ENCODE measurements at regions not wholly inside any gene's neighbourhood (a gene's known extent, or its start where the extent isn't known, plus 50 kb on each side); places are given as distances from the start of the nearest gene placed in this dataset.

DNA sequence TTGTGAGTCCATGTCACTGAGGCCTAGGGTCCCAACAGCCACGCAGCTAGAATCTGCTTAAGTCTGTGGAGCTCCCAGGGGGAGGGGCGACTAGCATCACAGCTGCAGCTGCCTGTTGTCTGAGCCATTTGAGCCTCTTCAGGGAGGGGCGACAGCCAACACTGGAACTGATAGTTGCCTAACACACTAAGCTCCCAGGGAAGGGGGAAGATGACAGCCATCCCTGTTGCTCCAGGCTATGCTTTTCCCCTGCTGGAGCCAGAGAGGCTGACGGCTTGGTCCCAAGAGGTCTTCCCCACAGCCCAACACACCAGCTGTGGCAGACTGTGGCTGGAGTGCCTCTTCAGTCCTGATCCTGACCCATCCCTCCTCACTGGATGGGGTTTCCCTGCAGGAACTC is 817.5 kb downstream of the NXPH1 start:
- Histone ChIP-seq H3K27ac (no peak overlapping the region), H3K4me3 (no peak overlapping the region), H3K36me3 (ENCODE audit: low read depth, missing control alignments) (no peaks in the 10 kb centered on the region), H3K27me3 (no peaks in the 10 kb centered on the region), H3K4me1 (no peaks in the 10 kb centered on the region), H3K9me3 (no peaks in the 10 kb centered on the region)
- WGBS, 2 donors, result 72 to 75% methylated on average over 4 of the region's 4 CpGs
- no peak for TF ChIP-seq POLR2A (IDR thresholded peaks at IDR 0.05)
- TF ChIP-seq, protein P1, sequence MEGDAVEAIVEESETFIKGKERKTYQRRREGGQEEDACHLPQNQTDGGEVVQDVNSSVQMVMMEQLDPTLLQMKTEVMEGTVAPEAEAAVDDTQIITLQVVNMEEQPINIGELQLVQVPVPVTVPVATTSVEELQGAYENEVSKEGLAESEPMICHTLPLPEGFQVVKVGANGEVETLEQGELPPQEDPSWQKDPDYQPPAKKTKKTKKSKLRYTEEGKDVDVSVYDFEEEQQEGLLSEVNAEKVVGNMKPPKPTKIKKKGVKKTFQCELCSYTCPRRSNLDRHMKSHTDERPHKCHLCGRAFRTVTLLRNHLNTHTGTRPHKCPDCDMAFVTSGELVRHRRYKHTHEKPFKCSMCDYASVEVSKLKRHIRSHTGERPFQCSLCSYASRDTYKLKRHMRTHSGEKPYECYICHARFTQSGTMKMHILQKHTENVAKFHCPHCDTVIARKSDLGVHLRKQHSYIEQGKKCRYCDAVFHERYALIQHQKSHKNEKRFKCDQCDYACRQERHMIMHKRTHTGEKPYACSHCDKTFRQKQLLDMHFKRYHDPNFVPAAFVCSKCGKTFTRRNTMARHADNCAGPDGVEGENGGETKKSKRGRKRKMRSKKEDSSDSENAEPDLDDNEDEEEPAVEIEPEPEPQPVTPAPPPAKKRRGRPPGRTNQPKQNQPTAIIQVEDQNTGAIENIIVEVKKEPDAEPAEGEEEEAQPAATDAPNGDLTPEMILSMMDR (IDR thresholded peaks at IDR 0.05), result no peak
- intact Hi-C loops (cut with DNase I; ENCODE audit: low total_unique reads), result no loop called here
- DNase-seq, result no peak

DNA sequence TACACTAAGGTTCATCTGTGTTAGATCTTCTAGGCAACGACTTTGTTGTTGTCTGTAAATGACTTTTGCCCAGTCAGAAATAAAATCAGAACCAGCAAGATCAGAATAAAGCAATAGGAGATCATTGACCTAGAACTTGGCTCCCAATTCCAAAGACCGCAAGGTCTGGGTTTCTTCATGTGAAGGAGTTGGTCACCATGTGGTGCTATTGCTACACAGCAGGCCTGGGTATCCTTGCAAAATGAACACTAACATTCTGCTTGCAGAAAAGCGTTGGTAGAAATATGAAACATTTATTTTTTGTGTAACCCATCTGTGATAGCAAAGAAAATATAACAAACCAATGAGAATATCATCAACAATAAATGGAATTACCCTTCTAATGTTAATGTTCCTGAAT is 831.0 kb downstream of the NXPH1 start:
- no peaks in the 10 kb centered on the region for H3K4me1 ChIP-seq
- H3K4me3 ChIP-seq, result no peak overlapping the region
- H3K27me3 ChIP-seq, result no peaks in the 10 kb centered on the region
- TF ChIP-seq, protein P1 (IDR thresholded peaks at IDR 0.05), result no peak
- no peak for TF ChIP-seq POLR2A (IDR thresholded peaks at IDR 0.05)
- H3K36me3 ChIP-seq (ENCODE audit: low read depth, missing control alignments), result no peaks in the 10 kb centered on the region
- 75 to 79% methylated on average over 3 of the region's 3 CpGs for WGBS, 2 donors
- no peaks in the 10 kb centered on the region for H3K9me3 ChIP-seq
- intact Hi-C loops (cut with DNase I; ENCODE audit: low total_unique reads), result no loop called here
- no peak for DNase-seq
- H3K27ac ChIP-seq, result no peak overlapping the region

DNA sequence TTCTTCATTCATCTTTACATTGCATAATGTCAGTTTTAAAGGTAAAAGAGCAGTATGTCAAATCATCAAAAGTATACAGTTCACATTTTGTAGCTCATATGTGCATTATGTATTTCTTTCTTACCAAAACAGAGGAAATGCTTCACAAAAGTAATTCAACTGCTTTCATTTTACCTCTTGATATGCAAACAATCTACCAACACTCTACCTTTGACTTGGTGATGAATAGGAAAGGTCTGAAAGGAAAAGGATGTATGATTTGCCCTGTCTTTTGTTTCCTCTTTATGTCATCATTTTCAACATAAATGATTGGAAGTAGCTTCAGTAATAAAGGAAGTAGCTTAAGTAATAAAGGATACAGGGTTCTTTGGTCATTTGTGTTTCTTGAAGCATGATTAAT is 846.7 kb downstream of the NXPH1 start:
- Histone ChIP-seq H3K4me3 (no peak overlapping the region), H3K4me1 (no peaks in the 10 kb centered on the region), H3K36me3 (ENCODE audit: low read depth, missing control alignments) (no peaks in the 10 kb centered on the region), H3K27me3 (no peaks in the 10 kb centered on the region), H3K27ac (no peak overlapping the region), H3K9me3 (no peaks in the 10 kb centered on the region)
- intact Hi-C loops (cut with DNase I; ENCODE audit: low total_unique reads), result no loop called here
- TF ChIP-seq, protein P1 (IDR thresholded peaks at IDR 0.05), result no peak
- TF ChIP-seq POLR2A (IDR thresholded peaks at IDR 0.05), result no peak
- DNase-seq, result no peak

DNA sequence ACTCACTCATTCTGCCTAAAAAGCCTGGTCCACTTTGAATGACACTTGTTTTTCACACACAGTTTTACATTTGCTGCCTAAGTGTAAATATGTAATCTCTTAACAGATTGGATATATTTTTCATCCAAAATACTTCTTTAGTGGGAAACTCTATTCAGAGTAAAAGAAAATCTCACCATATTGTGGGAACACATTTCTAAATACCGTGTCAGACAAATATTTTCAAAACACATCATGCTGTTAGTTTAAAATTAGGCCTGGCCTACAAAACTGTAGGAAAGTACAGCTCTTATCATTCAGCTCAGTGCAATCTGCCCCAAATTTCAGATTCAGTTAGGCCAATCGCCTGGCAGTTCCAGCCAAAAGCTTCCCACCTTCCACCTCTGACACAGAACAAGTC is 849.8 kb downstream of the NXPH1 start:
- 58 to 92% methylated on average over 2 of the region's 2 CpGs for whole genome bisulfite sequencing, 2 donors
- no peak overlapping the region for H3K27ac ChIP-seq
- TF ChIP-seq, protein P1 (IDR thresholded peaks at IDR 0.05), result no peak
- no peak for TF ChIP-seq POLR2A (IDR thresholded peaks at IDR 0.05)
- H3K4me3 ChIP-seq, result no peak overlapping the region
- H3K27me3 ChIP-seq, result no peaks in the 10 kb centered on the region
- H3K9me3 ChIP-seq, result no peaks in the 10 kb centered on the region
- H3K4me1 ChIP-seq, result no peaks in the 10 kb centered on the region
- H3K36me3 ChIP-seq (ENCODE audit: low read depth, missing control alignments), result no peaks in the 10 kb centered on the region
- DNase-seq, result no peak
- intact Hi-C loops (cut with DNase I; ENCODE audit: low total_unique reads), result no loop called here

DNA sequence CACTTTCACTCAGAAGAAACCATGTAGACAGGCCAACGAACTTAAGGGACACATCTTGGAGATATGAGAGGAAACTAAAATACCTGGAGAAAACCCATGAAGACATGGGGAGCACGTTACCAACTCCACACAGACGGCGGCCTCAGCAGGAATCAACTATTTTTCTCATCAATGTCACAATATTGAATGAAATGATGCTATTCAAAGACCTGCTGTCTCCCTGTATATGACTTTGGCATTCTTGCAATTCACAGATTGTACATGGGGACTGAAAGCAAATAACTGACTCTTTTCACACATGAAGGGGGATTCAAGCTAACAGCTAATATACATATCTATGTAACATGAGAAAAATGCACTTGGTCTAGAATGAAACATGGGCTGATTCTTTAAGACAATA is 869.0 kb downstream of the NXPH1 start:
- 78 to 89% methylated on average over 4 of the region's 4 CpGs for WGBS, 2 donors
- no peaks in the 10 kb centered on the region for H3K4me1 ChIP-seq
- H3K9me3 ChIP-seq, result no peaks in the 10 kb centered on the region
- TF ChIP-seq, protein P1 (IDR thresholded peaks at IDR 0.05), result no peak
- no peak for TF ChIP-seq POLR2A (IDR thresholded peaks at IDR 0.05)
- H3K4me3 ChIP-seq, result no peak overlapping the region
- H3K36me3 ChIP-seq (ENCODE audit: low read depth, missing control alignments), result no peaks in the 10 kb centered on the region
- no peak for DNase-seq
- intact Hi-C loops (cut with DNase I; ENCODE audit: low total_unique reads), result no loop called here
- H3K27me3 ChIP-seq, result no peaks in the 10 kb centered on the region
- no peak overlapping the region for H3K27ac ChIP-seq

Data from testis (tissue), 2 donors.